Skeletal muscle satellite cell (primary cell): ENCODE measurements at regions not wholly inside any gene's neighbourhood (a gene's known extent, or its start where the extent isn't known, plus 50 kb on each side); places are given as distances from the start of the nearest gene placed in this dataset.

Experiments used
- H3K27me3 ChIP-seq: 2 replicates; pipeline ENCODE4 v1.7.0; 2013; ENCODE audit warnings: low read length; ENCODE audit not compliant: control insufficient read depth, insufficient read depth
- H3K36me3 ChIP-seq: 2 replicates; pipeline ENCODE4 v1.7.0; 2013; ENCODE audit warnings: mild to moderate bottlenecking, control low read depth, low read length; ENCODE audit not compliant: insufficient read depth
- H3K4me1 ChIP-seq: 2 replicates; pipeline ENCODE4 v1.7.0; 2013; ENCODE audit warnings: low read length; ENCODE audit not compliant: control insufficient read depth, insufficient read depth
- H3K4me2 ChIP-seq: 2 replicates; pipeline ENCODE4 v1.7.0; 2013; ENCODE audit warnings: mild to moderate bottlenecking, low read length
- H3K4me3 ChIP-seq: 2 replicates; pipeline ENCODE4 v1.7.0; 2013; ENCODE audit warnings: low read length
- H3K9ac ChIP-seq: 2 replicates; pipeline ENCODE4 v1.7.0; 2013; ENCODE audit warnings: mild to moderate bottlenecking, low read depth, low read length, moderate library complexity
- H3K9me3 ChIP-seq: replicated peaks from 2 replicates; pipeline ENCODE4 v1.7.0; 2013; ENCODE audit warnings: mild to moderate bottlenecking, control low read depth, low read length

DNA sequence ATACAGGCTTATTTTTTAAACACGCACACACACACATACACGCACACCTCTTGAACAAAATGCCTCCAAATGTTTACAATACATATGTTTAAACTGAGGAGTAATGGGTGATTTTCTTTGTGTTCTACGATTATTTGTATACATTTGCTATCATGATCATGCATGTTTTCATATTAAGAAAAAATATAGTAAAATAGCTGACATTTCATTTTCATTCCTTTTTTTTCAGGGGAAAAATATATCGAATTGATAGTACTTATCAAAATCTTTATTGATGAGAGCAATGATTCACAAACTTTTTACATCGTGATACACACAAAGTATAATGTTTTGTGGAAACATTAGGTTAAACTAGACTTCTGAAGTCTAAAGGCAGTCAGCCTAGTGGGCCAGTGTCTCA lies 618.9 kb downstream of the TECRL start:
- H3K27me3 ChIP-seq, result no peaks in the 10 kb centered on the region
- H3K9me3 ChIP-seq, result peaks cover 7% of the 10 kb centered on the region
- no peak overlapping the region for H3K4me2 ChIP-seq
- H3K4me1 ChIP-seq, result no peaks in the 10 kb centered on the region
- H3K36me3 ChIP-seq, result no peaks in the 10 kb centered on the region
- no peak overlapping the region for H3K9ac ChIP-seq
- no peak overlapping the region for H3K4me3 ChIP-seq

DNA sequence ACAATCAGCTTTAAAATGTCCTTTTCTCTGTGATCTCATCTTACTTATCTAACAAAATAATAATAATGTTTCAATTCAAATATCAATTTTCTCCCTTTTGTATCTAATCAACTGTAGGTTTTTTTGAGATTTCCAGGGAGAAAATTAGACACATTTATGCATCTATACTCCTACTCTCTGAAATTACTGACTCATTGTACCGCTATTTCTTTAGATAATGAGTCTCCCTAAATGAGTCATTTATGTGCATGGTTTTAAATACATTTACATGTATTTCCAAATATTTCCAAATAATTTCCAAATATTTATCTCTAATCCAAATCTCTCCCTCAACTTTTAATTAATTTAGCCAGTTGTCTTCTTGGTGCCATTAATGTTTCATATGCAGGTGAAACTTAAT lies 621.0 kb downstream of the TECRL start:
- no peak overlapping the region for H3K4me2 ChIP-seq
- H3K9me3 ChIP-seq, result peaks cover 4% of the 10 kb centered on the region
- H3K36me3 ChIP-seq, result no peaks in the 10 kb centered on the region
- no peaks in the 10 kb centered on the region for H3K4me1 ChIP-seq
- no peak overlapping the region for H3K4me3 ChIP-seq
- H3K9ac ChIP-seq, result no peak overlapping the region
- H3K27me3 ChIP-seq, result no peaks in the 10 kb centered on the region

GRCh38 chr4:63787326-63787725 lies 621.9 kb downstream of the TECRL start:
- Histone ChIP-seq H3K4me2 (no peak overlapping the region), H3K27me3 (no peaks in the 10 kb centered on the region), H3K4me3 (no peak overlapping the region), H3K4me1 (no peaks in the 10 kb centered on the region), H3K9ac (no peak overlapping the region), H3K36me3 (no peaks in the 10 kb centered on the region), H3K9me3 (peaks cover 4% of the 10 kb centered on the region)

DNA sequence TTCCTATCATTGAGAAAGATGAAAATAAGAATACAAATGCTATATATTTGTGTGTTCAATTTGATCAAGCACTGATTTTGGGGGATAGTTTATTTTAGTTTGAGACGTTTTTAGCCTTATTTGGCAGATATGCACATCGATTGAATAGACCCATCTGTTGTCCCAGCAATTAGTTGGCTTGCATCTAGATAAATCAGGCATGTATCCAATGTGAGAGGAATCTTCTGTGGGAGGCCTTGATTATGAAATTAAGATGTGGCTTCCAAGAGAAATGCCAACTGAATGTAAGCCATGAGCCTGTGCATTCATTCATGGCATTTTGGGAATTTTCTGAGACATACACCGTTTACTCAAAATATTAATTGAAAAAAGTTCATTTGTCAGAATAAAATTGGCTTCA lies 623.1 kb downstream of the TECRL start:
- H3K4me2 ChIP-seq, result no peak overlapping the region

GRCh38 chr4:63784822-63785221 lies 624.4 kb downstream of the TECRL start:
- Histone ChIP-seq H3K9ac (no peak overlapping the region), H3K4me2 (no peak overlapping the region), H3K4me3 (no peak overlapping the region), H3K9me3 (peaks cover 4% of the 10 kb centered on the region), H3K27me3 (no peaks in the 10 kb centered on the region), H3K36me3 (no peaks in the 10 kb centered on the region), H3K4me1 (no peaks in the 10 kb centered on the region)

More for the DNA sequence above, 623.1 kb downstream of the TECRL start:
- Histone ChIP-seq H3K36me3 (no peaks in the 10 kb centered on the region), H3K4me3 (no peak overlapping the region), H3K9me3 (peaks cover 4% of the 10 kb centered on the region), H3K9ac (no peak overlapping the region), H3K27me3 (no peaks in the 10 kb centered on the region), H3K4me1 (no peaks in the 10 kb centered on the region)

DNA sequence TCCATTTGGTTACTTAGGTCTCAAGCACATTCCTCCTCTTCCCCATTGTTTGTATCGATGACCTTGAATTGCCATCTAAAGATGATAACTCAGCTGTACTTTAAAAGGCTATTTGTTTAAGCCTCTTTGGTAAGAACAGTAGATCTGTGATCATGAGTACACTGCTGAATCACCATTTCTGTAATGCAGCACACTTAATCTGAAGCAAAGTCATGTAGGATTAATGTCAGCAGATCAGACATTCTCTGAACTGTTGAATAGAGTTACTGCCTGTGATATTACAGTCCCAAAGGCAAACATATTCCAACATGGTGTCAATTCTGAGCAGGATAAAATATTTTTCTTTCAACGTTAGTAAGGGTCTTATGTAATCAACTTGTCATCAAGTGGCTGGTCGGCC lies 631.6 kb downstream of the TECRL start:
- Histone ChIP-seq H3K9ac (no peak overlapping the region), H3K4me2 (no peak overlapping the region), H3K27me3 (no peaks in the 10 kb centered on the region), H3K36me3 (no peaks in the 10 kb centered on the region), H3K9me3 (peaks cover 4% of the 10 kb centered on the region), H3K4me3 (no peak overlapping the region), H3K4me1 (no peaks in the 10 kb centered on the region)

DNA sequence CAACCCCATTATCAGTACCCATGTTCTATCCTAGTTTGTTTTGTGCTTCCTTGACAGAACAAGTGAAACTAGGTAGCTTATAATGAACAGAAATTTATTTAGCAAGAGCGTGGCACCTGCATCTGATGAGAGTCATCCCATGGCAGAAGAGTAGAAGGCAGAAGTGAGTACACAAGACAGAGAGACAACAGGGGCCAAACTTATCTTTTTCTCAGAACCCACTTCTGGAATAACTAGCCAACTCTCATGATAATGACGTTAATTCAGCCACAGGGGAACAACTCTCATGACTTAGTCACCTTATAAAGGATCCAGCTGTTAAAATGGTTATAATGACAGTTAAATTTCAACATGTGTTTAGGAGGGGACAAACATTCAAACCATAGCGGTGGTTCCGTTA lies 644.9 kb downstream of the TECRL start:
- Histone ChIP-seq H3K4me1 (no peaks in the 10 kb centered on the region), H3K27me3 (no peaks in the 10 kb centered on the region), H3K36me3 (no peaks in the 10 kb centered on the region)

GRCh38 chr4:63757929-63758328 lies 651.3 kb downstream of the TECRL start:
- Histone ChIP-seq H3K27me3 (no peaks in the 10 kb centered on the region), H3K4me3 (no peak overlapping the region), H3K4me2 (no peak overlapping the region), H3K9me3 (no peaks in the 10 kb centered on the region), H3K4me1 (no peaks in the 10 kb centered on the region), H3K9ac (no peak overlapping the region), H3K36me3 (no peaks in the 10 kb centered on the region)

More for the DNA sequence above, 644.9 kb downstream of the TECRL start:
- Histone ChIP-seq H3K9me3 (peaks cover 5% of the 10 kb centered on the region), H3K4me2 (no peak overlapping the region), H3K9ac (no peak overlapping the region), H3K4me3 (no peak overlapping the region)

DNA sequence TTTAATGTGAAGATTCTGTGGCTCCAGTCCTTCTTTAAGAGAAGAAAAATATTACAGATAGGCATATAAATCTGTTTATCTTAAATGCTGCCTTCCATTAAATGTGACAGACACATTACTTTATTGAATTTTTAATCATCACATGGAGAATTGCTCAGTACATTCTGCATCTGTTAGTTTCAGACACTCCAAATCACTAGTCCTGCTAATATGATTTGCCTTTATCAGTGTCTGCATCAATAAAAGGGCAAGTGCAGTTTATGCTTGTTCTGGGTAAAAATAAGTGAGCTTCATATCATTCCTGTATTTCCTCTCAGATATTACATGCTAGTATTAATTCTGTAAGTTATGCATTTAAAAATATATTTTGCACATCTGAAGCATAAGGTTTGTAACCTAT lies 666.4 kb downstream of the TECRL start:
- no peak overlapping the region for H3K4me2 ChIP-seq
- no peaks in the 10 kb centered on the region for H3K4me1 ChIP-seq
- no peaks in the 10 kb centered on the region for H3K9me3 ChIP-seq
- no peaks in the 10 kb centered on the region for H3K27me3 ChIP-seq
- H3K4me3 ChIP-seq, result no peak overlapping the region
- H3K36me3 ChIP-seq, result no peaks in the 10 kb centered on the region
- H3K9ac ChIP-seq, result no peak overlapping the region

- Histone ChIP-seq H3K36me3 (no peaks in the 10 kb centered on the region), H3K4me1 (no peaks in the 10 kb centered on the region), H3K27me3 (no peaks in the 10 kb centered on the region), H3K9ac (no peak overlapping the region), H3K9me3 (peaks cover 3% of the 10 kb centered on the region), H3K4me3 (no peak overlapping the region), H3K4me2 (no peak overlapping the region)
Observed at GRCh38 chr4:63729519-63729918, 679.7 kb downstream of the TECRL start.

GRCh38 chr4:63728480-63729177 lies 680.6 kb downstream of the TECRL start:
- no peak overlapping the region for H3K4me3 ChIP-seq
- no peaks in the 10 kb centered on the region for H3K4me1 ChIP-seq
- H3K9me3 ChIP-seq, result peaks cover 3% of the 10 kb centered on the region
- no peak overlapping the region for H3K4me2 ChIP-seq
- H3K27me3 ChIP-seq, result no peaks in the 10 kb centered on the region
- no peak overlapping the region for H3K9ac ChIP-seq
- H3K36me3 ChIP-seq, result no peaks in the 10 kb centered on the region

DNA sequence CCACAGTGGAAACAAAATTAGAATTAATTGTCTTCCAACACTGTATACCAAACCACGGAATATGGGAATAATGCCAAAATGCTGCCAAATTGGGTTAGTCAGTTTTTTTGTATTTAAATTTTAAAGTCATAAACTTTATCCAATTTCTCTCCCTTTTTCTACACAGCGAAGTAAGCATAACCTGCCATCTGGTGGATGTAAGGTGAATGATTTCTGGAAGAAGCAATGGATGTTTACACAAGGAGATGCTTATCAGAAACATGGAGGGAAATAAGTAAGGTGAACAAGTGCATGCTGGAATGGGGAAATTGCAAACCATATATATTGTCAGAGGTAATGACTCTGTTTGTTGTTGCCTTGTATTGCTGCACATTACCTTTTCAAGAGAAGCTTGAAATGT lies 691.9 kb downstream of the TECRL start:
- Histone ChIP-seq H3K4me1 (no peaks in the 10 kb centered on the region), H3K27me3 (no peaks in the 10 kb centered on the region), H3K4me2 (no peak overlapping the region), H3K9ac (no peak overlapping the region), H3K36me3 (no peaks in the 10 kb centered on the region), H3K9me3 (peaks cover 6% of the 10 kb centered on the region), H3K4me3 (no peak overlapping the region)
